IMR-90 (cell line): ENCODE measurements at regions not wholly inside any gene's neighbourhood (a gene's known extent, or its start where the extent isn't known, plus 50 kb on each side); places are given as distances from the start of the nearest gene placed in this dataset.

Experiments
- ATAC-seq: fragments of 200-7000 bp; cut with Tn5 transposase; 2 replicates; pipeline ENCODE4 v1.9.1; 2020; ENCODE audit warnings: low read depth, mild to moderate bottlenecking, moderate library complexity
- BruUV-seq: library from RNA; stranded (reverse); fragments of 400-500 nt; replicated peaks from 2 replicates; lab custom pipeline; 2021; lab: Mats Ljungman, UMichigan
- CTCF ChIA-PET: fragments of 300-600 bp; formaldehyde crosslinking; extraction: SDS; loops from one replicate; lab custom pipeline; 2021; ENCODE audit warnings: antibody characterized with exemption; lab: Yijun Ruan, JAX
- POLR2A ChIA-PET: fragments of 300-600 bp; sonication (Branson Sonifier 250); formaldehyde crosslinking; loops from one replicate; lab custom pipeline; 2022; ENCODE audit warnings: antibody characterized with exemption; ENCODE audit not compliant: unreplicated experiment; lab: Charles Lee
- DNase-seq: peaks from one replicate; pipeline ENCODE4 v3.0.0; 2013
- H2AFZ ChIP-seq: replicated peaks from 2 replicates; pipeline ENCODE3; 2013; ENCODE audit warnings: low read length, mild to moderate bottlenecking; ENCODE audit not compliant: poor library complexity
- H2AK5ac ChIP-seq: 2 replicates; pipeline ENCODE4 v1.6.1; 2013; ENCODE audit warnings: low read depth, low read length, inconsistent platforms
- H2AK9ac ChIP-seq: replicated peaks from 2 replicates; pipeline ENCODE3; 2013; ENCODE audit warnings: mild to moderate bottlenecking, low read depth, low read length, moderate library complexity; ENCODE audit not compliant: poor library complexity
- H2BK120ac ChIP-seq: 2 replicates; pipeline ENCODE4 v1.6.1; 2013; ENCODE audit warnings: low read depth, low read length, inconsistent platforms
- H2BK15ac ChIP-seq: 3 replicates; pipeline ENCODE4 v1.6.1; 2013; ENCODE audit warnings: low read depth, low read length, inconsistent platforms
- H2BK20ac ChIP-seq: 2 replicates; pipeline ENCODE4 v1.6.1; 2013; ENCODE audit warnings: low read depth, mild to moderate bottlenecking, inconsistent platforms, low read length, moderate library complexity
- H2BK5ac ChIP-seq: 2 replicates; pipeline ENCODE4 v1.6.1; 2013; ENCODE audit warnings: mild to moderate bottlenecking, low read depth, low read length, inconsistent platforms; ENCODE audit not compliant: poor library complexity, severe bottlenecking
- H3K14ac ChIP-seq: replicated peaks from 2 replicates; pipeline ENCODE4 v1.6.1; 2013; ENCODE audit warnings: low read depth, low read length, inconsistent platforms
- H3K18ac ChIP-seq: 2 replicates; pipeline ENCODE4 v1.6.1; 2013; ENCODE audit warnings: low read depth, low read length, control low read depth
- H3K23ac ChIP-seq: 2 replicates; pipeline ENCODE4 v1.6.1; 2013; ENCODE audit warnings: low read depth, low read length, inconsistent platforms
- H3K27ac ChIP-seq: 2 replicates; pipeline ENCODE4 v1.5.1; 2013; ENCODE audit warnings: mild to moderate bottlenecking, control low read depth, low read length; ENCODE audit not compliant: insufficient read depth
- H3K27me3 ChIP-seq: 2 replicates; pipeline ENCODE4 v1.6.1; 2013; ENCODE audit warnings: low read length; ENCODE audit not compliant: control insufficient read depth, insufficient read depth
- H3K36me3 ChIP-seq: 2 replicates; pipeline ENCODE4 v1.6.1; 2013; ENCODE audit warnings: low read length, mixed read lengths; ENCODE audit not compliant: control insufficient read depth, insufficient read depth
- H3K4ac ChIP-seq: 2 replicates; pipeline ENCODE4 v1.6.1; 2013; ENCODE audit warnings: low read depth, low read length, inconsistent platforms
- H3K4me1 ChIP-seq: 2 replicates; pipeline ENCODE4 v1.6.1; 2013; ENCODE audit warnings: low read length, mixed read lengths; ENCODE audit not compliant: control insufficient read depth, insufficient read depth
- H3K4me2 ChIP-seq: 2 replicates; pipeline ENCODE4 v1.6.1; 2013; ENCODE audit warnings: low read depth, mild to moderate bottlenecking, control low read depth, low read length, moderate library complexity
- H3K4me3 ChIP-seq: 2 replicates; pipeline ENCODE4 v1.5.1; 2013; ENCODE audit warnings: low read depth, mild to moderate bottlenecking, control low read depth, low read length, moderate library complexity; ENCODE audit not compliant: insufficient read depth
- H3K56ac ChIP-seq: 2 replicates; pipeline ENCODE4 v1.6.1; 2013; ENCODE audit warnings: low read length, inconsistent platforms; ENCODE audit not compliant: insufficient read depth; ENCODE audit errors: extremely low read depth
- H3K79me1 ChIP-seq, 2 experiments: 2 replicates each; pipeline ENCODE4 v1.6.1; 2013; ENCODE audit warnings: low read length in 2 of 2, inconsistent platforms in 1 of 2, low read depth in 1 of 2
- H3K9ac ChIP-seq: 2 replicates; pipeline ENCODE4 v1.6.1; 2013; ENCODE audit warnings: low read depth, low read length, control low read depth
- H3K9me1 ChIP-seq: 2 replicates; pipeline ENCODE4 v1.6.1; 2013; ENCODE audit warnings: low read length, inconsistent platforms; ENCODE audit not compliant: insufficient read depth
- H3K9me3 ChIP-seq: 2 replicates; pipeline ENCODE4 v1.6.1; 2013; ENCODE audit warnings: low read length; ENCODE audit not compliant: control insufficient read depth, insufficient read depth
- H4K20me1 ChIP-seq: 2 replicates; pipeline ENCODE4 v1.6.1; 2013; ENCODE audit warnings: low read length, inconsistent platforms; ENCODE audit not compliant: insufficient read depth
- H4K5ac ChIP-seq: 2 replicates; pipeline ENCODE4 v1.6.1; 2013; ENCODE audit warnings: mild to moderate bottlenecking, low read depth, low read length, control low read depth
- H4K8ac ChIP-seq, 2 experiments: 2 replicates each; pipeline ENCODE4 v1.6.1; 2013; ENCODE audit warnings: low read depth in 2 of 2, low read length in 2 of 2, control low read depth in 1 of 2, inconsistent platforms in 1 of 2
- H4K91ac ChIP-seq: 2 replicates; pipeline ENCODE4 v1.6.1; 2013; ENCODE audit warnings: low read depth, low read length, inconsistent platforms; ENCODE audit not compliant: insufficient read depth
- BHLHE40 ChIP-seq: fragments of 150-350 bp; IDR thresholded peaks from 2 replicates; pipeline ENCODE4 v1.6.1; 2016; ENCODE audit warnings: mild to moderate bottlenecking, low read depth, low read length
- CEBPB ChIP-seq: IDR thresholded peaks from 2 replicates; pipeline ENCODE4 v1.6.1; 2012; ENCODE audit warnings: low read depth, low read length, improper control_type of control experiment
- CHD1 ChIP-seq: IDR thresholded peaks from 2 replicates; pipeline ENCODE4 v1.6.1; 2012; ENCODE audit warnings: low read depth, low read length, improper control_type of control experiment
- FOS ChIP-seq: fragments of 150-350 bp; IDR thresholded peaks from 2 replicates; pipeline ENCODE4 v1.6.1; 2016; ENCODE audit warnings: low read depth, low read length
- MAFK ChIP-seq: IDR thresholded peaks from 2 replicates; pipeline ENCODE4 v1.6.1; 2012; ENCODE audit warnings: low read depth, low read length, improper control_type of control experiment
- MAZ ChIP-seq: IDR thresholded peaks from 2 replicates; pipeline ENCODE4 v1.6.1; 2012; ENCODE audit warnings: low read depth, mild to moderate bottlenecking, low read length, improper control_type of control experiment, moderate library complexity, borderline replicate concordance
- MXI1 ChIP-seq: IDR thresholded peaks from 2 replicates; pipeline ENCODE4 v1.6.1; 2012; ENCODE audit warnings: low read depth, mild to moderate bottlenecking, low read length, moderate library complexity, borderline replicate concordance
- NFE2L2 ChIP-seq: fragments of 150-350 bp; IDR thresholded peaks from 2 replicates; pipeline ENCODE4 v1.6.1; 2016; ENCODE audit warnings: low read depth, mild to moderate bottlenecking, low read length
- POLR2A ChIP-seq: IDR thresholded peaks from 2 replicates; pipeline ENCODE4 v1.6.1; 2012; ENCODE audit warnings: mild to moderate bottlenecking, low read depth, low read length
- RAD21 ChIP-seq: IDR thresholded peaks from 2 replicates; pipeline ENCODE4 v1.6.1; 2012; ENCODE audit warnings: low read length, improper control_type of control experiment
- RCOR1 ChIP-seq: IDR thresholded peaks from 2 replicates; pipeline ENCODE4 v1.6.1; 2012; ENCODE audit warnings: mild to moderate bottlenecking, low read length, improper control_type of control experiment; ENCODE audit not compliant: insufficient replicate concordance
- RFX5 ChIP-seq: IDR thresholded peaks from 2 replicates; pipeline ENCODE4 v1.8.0; 2012; ENCODE audit warnings: low read depth, mild to moderate bottlenecking, low read length, moderate library complexity
- SMC3 ChIP-seq: fragments of 150-350 bp; IDR thresholded peaks from 2 replicates; pipeline ENCODE4 v1.6.1; 2016; ENCODE audit warnings: low read depth, mild to moderate bottlenecking, antibody characterized with exemption, low read length, moderate library complexity
- WGBS, 2 experiments: methylation state at CpG; one replicate each; pipeline versions ENCODE4 v1.1.5 to v1.1.7; 2013; ENCODE audit warnings: missing lambda C conversion rate in 2 of 2; ENCODE audit not compliant: insufficient read length in 1 of 2; ENCODE audit errors: extremely low coverage in 2 of 2; 5-methylcytosine and 5-hydroxymethylcytosine counted together
- dilution Hi-C: fragments of 300-500 bp; cut with HindIII; formaldehyde crosslinking; loops from one replicate; pipeline ENCODE4 v1.14.3; 2018; ENCODE audit warnings: low sequenced_read_pairs; ENCODE audit not compliant: unreplicated experiment
- in situ Hi-C: fragments of 300-500 bp; cut with MboI; formaldehyde crosslinking; loops from 3 replicates; pipeline ENCODE4 v1.14.3; 2019; ENCODE audit warnings: low sequenced_read_pairs, inconsistent platforms, mixed read lengths
- intact Hi-C: fragments of 100-400 bp; cut with micrococcal nuclease; formaldehyde crosslinking; loops from 2 replicates; pipeline ENCODE4 v1.10.0; 2022
- TF ChIP-seq, protein P1 (sequence below): fragments of 150-350 bp; IDR thresholded peaks from 2 replicates; pipeline ENCODE4 v1.6.1; 2017; ENCODE audit warnings: mild to moderate bottlenecking, antibody characterized with exemption, low read length, low read depth
- TF ChIP-seq, protein P2 (sequence below): fragments of 150-350 bp; IDR thresholded peaks from 2 replicates; pipeline ENCODE4 v1.6.1; 2016; ENCODE audit warnings: low read depth, mild to moderate bottlenecking, low read length, moderate library complexity, borderline replicate concordance
- TF ChIP-seq, protein P3 (sequence below): conservative IDR thresholded peaks from 2 replicates; pipeline ENCODE4 v1.5.1; 2012; ENCODE audit warnings: mild to moderate bottlenecking, low read depth, low read length, improper control_type of control experiment

DNA sequence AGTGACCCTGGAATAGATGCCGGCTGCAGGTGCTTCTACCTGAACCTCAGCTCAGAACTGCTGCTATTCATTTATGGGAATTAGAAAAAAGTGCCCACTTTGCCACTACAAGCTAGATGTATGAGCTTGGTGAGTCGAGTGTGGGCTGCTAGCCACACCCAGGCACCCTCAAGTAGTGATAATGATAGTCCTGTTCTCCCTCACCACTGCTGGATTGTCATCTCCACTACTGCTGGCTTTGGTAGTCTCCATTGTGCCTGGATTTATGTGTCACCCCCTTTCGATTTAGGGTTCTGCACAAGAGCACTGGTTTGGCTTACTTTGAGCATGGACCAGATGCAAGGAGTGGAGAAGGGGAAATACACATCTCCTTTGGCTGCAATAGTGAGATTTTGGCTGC, 73.0 kb upstream of the N4BP1 start:
- no peak overlapping the region for H4K8ac ChIP-seq
- no peak overlapping the region for H3K56ac ChIP-seq
- H2AFZ ChIP-seq = no peak overlapping the region
- H3K23ac ChIP-seq = no peak overlapping the region
- no peaks in the 10 kb centered on the region for H3K9me1 ChIP-seq
- H2BK120ac ChIP-seq = no peak overlapping the region
- H2BK5ac ChIP-seq = no peak overlapping the region
- intact Hi-C loops = no loop called here
- no peak overlapping the region for H2AK9ac ChIP-seq
- BruUV-seq = no TSS peak
- WGBS, 2 experiments = no CpG with 5 or more reads among the region's 3 CpGs
- no peaks in the 10 kb centered on the region for H3K4me1 ChIP-seq
- no peaks in the 10 kb centered on the region for H3K9me3 ChIP-seq
- TF ChIP-seq CEBPB = no peak
- TF ChIP-seq MAFK = no peak
- TF ChIP-seq, protein P1, sequence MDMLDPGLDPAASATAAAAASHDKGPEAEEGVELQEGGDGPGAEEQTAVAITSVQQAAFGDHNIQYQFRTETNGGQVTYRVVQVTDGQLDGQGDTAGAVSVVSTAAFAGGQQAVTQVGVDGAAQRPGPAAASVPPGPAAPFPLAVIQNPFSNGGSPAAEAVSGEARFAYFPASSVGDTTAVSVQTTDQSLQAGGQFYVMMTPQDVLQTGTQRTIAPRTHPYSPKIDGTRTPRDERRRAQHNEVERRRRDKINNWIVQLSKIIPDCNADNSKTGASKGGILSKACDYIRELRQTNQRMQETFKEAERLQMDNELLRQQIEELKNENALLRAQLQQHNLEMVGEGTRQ = no peak
- TF ChIP-seq POLR2A = no peak
- no peak for TF ChIP-seq FOS
- TF ChIP-seq NFE2L2 = no peak
- no peak for TF ChIP-seq SMC3
- TF ChIP-seq, protein P2, sequence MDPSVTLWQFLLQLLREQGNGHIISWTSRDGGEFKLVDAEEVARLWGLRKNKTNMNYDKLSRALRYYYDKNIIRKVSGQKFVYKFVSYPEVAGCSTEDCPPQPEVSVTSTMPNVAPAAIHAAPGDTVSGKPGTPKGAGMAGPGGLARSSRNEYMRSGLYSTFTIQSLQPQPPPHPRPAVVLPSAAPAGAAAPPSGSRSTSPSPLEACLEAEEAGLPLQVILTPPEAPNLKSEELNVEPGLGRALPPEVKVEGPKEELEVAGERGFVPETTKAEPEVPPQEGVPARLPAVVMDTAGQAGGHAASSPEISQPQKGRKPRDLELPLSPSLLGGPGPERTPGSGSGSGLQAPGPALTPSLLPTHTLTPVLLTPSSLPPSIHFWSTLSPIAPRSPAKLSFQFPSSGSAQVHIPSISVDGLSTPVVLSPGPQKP = no peak
- TF ChIP-seq MXI1 = no peak
- TF ChIP-seq BHLHE40 = no peak
- no peak for TF ChIP-seq RCOR1
- no peak for TF ChIP-seq RAD21
- no peak for TF ChIP-seq MAZ
- TF ChIP-seq RFX5 = no peak
- TF ChIP-seq, protein P3, sequence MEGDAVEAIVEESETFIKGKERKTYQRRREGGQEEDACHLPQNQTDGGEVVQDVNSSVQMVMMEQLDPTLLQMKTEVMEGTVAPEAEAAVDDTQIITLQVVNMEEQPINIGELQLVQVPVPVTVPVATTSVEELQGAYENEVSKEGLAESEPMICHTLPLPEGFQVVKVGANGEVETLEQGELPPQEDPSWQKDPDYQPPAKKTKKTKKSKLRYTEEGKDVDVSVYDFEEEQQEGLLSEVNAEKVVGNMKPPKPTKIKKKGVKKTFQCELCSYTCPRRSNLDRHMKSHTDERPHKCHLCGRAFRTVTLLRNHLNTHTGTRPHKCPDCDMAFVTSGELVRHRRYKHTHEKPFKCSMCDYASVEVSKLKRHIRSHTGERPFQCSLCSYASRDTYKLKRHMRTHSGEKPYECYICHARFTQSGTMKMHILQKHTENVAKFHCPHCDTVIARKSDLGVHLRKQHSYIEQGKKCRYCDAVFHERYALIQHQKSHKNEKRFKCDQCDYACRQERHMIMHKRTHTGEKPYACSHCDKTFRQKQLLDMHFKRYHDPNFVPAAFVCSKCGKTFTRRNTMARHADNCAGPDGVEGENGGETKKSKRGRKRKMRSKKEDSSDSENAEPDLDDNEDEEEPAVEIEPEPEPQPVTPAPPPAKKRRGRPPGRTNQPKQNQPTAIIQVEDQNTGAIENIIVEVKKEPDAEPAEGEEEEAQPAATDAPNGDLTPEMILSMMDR = no peak
- no peak for TF ChIP-seq CHD1
- no peak overlapping the region for H4K91ac ChIP-seq
- no peak overlapping the region for H3K14ac ChIP-seq
- in situ Hi-C loops = no loop called here
- no peak overlapping the region for H2BK20ac ChIP-seq
- CTCF ChIA-PET = no interaction called here
- no peaks in the 10 kb centered on the region for H3K79me1 ChIP-seq
- no peak overlapping the region for H2AK5ac ChIP-seq
- no peak overlapping the region for H3K4me3 ChIP-seq
- ATAC-seq = no peak
- no peak overlapping the region for H2BK15ac ChIP-seq
- no peak for DNase-seq
- H4K20me1 ChIP-seq = no peaks in the 10 kb centered on the region
- no peak overlapping the region for H3K27ac ChIP-seq
- no peak overlapping the region for H4K5ac ChIP-seq
- dilution Hi-C loops = no loop called here
- H3K4me2 ChIP-seq = no peak overlapping the region
- no peaks in the 10 kb centered on the region for H3K36me3 ChIP-seq
- H3K18ac ChIP-seq = no peak overlapping the region
- no peak overlapping the region for H3K4ac ChIP-seq
- H3K9ac ChIP-seq = no peak overlapping the region
- no peaks in the 10 kb centered on the region; the same call in 1 of the 2 replicates for H3K27me3 ChIP-seq
- POLR2A ChIA-PET = no interaction called here
